ENCODE measurements at regions not wholly inside any gene's neighbourhood (a gene's known extent, or its start where the extent isn't known, plus 50 kb on each side); places are given as distances from the start of the nearest gene placed in this dataset.

GRCh38 chr11:86746514-86746913, 53.8 kb upstream of the PRSS23 start:
- TF ChIP-seq POLR2AphosphoS5 (IDR thresholded peaks at IDR 0.05) (no peak), CTCF (IDR thresholded peaks at IDR 0.05) (no peak)

Measured in transverse colon (tissue), 4 donors.